ENCODE measurements at regions not wholly inside any gene's neighbourhood (a gene's known extent, or its start where the extent isn't known, plus 50 kb on each side); places are given as distances from the start of the nearest gene placed in this dataset.

DNA sequence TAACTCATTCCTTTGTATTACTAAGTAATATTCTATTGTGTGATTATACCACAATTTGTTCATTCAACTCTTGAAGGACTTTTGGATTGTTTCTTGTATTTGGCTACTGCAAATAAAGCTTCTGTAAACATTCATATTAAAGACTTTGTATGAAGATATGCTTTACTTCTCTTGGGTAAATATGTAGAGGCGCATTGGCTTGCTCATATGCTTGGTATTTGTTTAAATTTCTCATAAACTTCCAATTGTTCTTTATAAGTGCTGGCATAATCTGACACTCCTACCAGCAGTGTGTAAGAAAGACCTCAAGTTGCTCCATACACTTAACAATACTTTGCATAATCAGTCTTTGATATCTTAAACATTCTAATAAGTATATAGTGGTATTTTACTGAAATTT lies 792.8 kb upstream of the LRRTM1 start:
- Histone ChIP-seq H3K4me3 (ENCODE audit: low read depth, low read length) (no peak overlapping the region), H3K4me1 (ENCODE audit: control insufficient read depth, insufficient read depth, low read length) (no peaks in the 10 kb centered on the region), H3K9ac (ENCODE audit: low read depth, low read length) (no peak overlapping the region), H3K9me3 (ENCODE audit: control insufficient read depth, insufficient read depth, low read length) (no peaks in the 10 kb centered on the region), H3K27me3 (ENCODE audit: control insufficient read depth, insufficient read depth, low read length) (no peaks in the 10 kb centered on the region), H3K36me3 (ENCODE audit: control insufficient read depth, insufficient read depth, low read length) (no peaks in the 10 kb centered on the region)

- Histone ChIP-seq H3K36me3 (ENCODE audit: control insufficient read depth, insufficient read depth, low read length) (no peaks in the 10 kb centered on the region), H3K4me3 (ENCODE audit: low read depth, low read length) (no peak overlapping the region), H3K27me3 (ENCODE audit: control insufficient read depth, insufficient read depth, low read length) (no peaks in the 10 kb centered on the region), H3K9me3 (ENCODE audit: control insufficient read depth, insufficient read depth, low read length) (no peaks in the 10 kb centered on the region), H3K9ac (ENCODE audit: low read depth, low read length) (no peak overlapping the region), H3K4me1 (ENCODE audit: control insufficient read depth, insufficient read depth, low read length) (no peaks in the 10 kb centered on the region)
These were observed 788.5 kb upstream of the LRRTM1 start for GRCh38 chr2:81093031-81093430.

DNA sequence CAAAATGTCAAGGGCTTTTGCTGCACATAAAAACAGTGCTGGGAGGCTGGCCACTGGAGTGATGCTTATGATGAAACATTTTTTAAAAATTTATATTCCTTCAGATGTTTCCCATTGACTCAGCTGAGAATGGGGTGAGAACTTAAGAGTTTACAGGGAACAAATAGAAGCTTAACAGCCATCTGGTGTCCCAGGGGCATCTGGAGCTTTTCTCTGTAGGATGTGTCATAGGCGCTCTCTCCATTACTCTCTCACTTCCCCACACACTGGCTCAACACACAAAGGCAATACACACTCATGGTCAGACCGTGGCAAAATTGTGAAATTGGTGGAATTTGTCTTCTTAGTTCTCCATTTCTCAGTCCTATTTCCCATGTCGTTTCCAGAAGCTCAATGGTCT lies 783.1 kb upstream of the LRRTM1 start:
- Histone ChIP-seq H3K9ac (ENCODE audit: low read depth, low read length) (no peak overlapping the region), H3K27me3 (ENCODE audit: control insufficient read depth, insufficient read depth, low read length) (no peaks in the 10 kb centered on the region), H3K4me3 (ENCODE audit: low read depth, low read length) (no peak overlapping the region), H3K4me1 (ENCODE audit: control insufficient read depth, insufficient read depth, low read length) (no peaks in the 10 kb centered on the region), H3K9me3 (ENCODE audit: control insufficient read depth, insufficient read depth, low read length) (no peaks in the 10 kb centered on the region), H3K36me3 (ENCODE audit: control insufficient read depth, insufficient read depth, low read length) (no peaks in the 10 kb centered on the region)

DNA sequence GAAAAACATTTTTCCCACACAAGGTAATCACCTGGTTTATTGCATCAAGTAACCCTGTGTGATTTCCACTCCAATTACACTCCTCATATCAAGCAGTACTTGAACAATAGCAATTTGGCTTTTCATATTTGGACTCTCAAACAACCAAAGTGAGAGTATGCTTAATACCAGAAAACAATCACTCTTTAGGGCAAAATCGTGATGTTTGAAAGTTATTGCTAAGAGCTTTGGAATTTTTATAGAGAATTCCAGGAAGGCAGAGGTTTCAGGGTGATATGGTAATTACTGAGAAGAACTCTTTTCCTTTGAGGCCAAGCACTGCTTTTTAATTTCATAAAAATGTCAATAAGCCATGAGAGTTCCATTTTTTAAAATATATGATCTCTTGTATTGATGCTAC lies 779.5 kb upstream of the LRRTM1 start:
- H3K36me3 ChIP-seq (ENCODE audit: control insufficient read depth, insufficient read depth, low read length), result no peaks in the 10 kb centered on the region
- H3K9me3 ChIP-seq (ENCODE audit: control insufficient read depth, insufficient read depth, low read length), result no peaks in the 10 kb centered on the region
- H3K27me3 ChIP-seq (ENCODE audit: control insufficient read depth, insufficient read depth, low read length), result no peaks in the 10 kb centered on the region
- H3K4me1 ChIP-seq (ENCODE audit: control insufficient read depth, insufficient read depth, low read length), result no peaks in the 10 kb centered on the region
- H3K4me3 ChIP-seq (ENCODE audit: low read depth, low read length), result no peak overlapping the region
- no peak overlapping the region for H3K9ac ChIP-seq (ENCODE audit: low read depth, low read length)

DNA sequence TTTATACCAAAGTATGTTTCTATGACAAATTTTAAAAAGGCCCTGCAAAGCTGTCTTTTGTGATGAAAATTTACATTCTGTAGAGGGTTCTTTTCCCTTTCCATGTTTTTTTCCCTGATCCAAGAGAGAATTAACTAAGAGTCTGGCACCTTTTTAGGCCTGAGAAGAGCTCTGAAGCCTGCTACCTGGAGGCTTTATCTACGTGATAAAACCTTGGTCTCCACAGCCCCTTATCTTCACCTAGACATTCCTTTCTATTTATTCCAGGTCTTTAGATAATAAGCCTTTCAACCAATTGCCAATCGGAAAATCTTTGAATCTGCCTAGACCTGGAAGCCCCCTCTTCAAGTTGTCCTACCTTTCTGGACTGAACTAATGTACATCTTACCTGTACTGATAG lies 774.1 kb upstream of the LRRTM1 start:
- H3K9ac ChIP-seq (ENCODE audit: low read depth, low read length), result no peak overlapping the region
- no peaks in the 10 kb centered on the region for H3K27me3 ChIP-seq (ENCODE audit: control insufficient read depth, insufficient read depth, low read length)
- H3K9me3 ChIP-seq (ENCODE audit: control insufficient read depth, insufficient read depth, low read length), result no peaks in the 10 kb centered on the region
- no peak overlapping the region for H3K4me3 ChIP-seq (ENCODE audit: low read depth, low read length)
- peaks cover 19% of the 10 kb centered on the region for H3K4me1 ChIP-seq (ENCODE audit: control insufficient read depth, insufficient read depth, low read length)
- H3K36me3 ChIP-seq (ENCODE audit: control insufficient read depth, insufficient read depth, low read length), result no peaks in the 10 kb centered on the region

DNA sequence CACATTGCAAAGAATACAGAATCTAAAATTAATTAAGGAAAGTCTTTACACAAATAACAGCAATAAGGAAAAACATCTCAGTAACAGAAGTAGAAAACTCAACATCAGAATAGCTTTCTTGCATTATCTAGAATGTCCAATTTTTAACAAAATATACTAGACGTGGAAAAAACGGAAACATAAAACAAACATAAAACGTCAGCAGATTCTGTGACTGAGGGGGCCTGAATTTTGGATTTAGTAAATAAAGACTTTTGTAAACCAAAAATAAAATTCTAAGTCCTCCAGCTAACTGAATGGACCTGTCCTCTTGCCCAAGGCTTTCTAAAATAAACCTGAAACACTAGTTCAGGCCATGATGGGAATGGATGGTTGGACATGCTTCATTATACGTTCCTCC lies 773.5 kb upstream of the LRRTM1 start:
- no peaks in the 10 kb centered on the region for H3K27me3 ChIP-seq (ENCODE audit: control insufficient read depth, insufficient read depth, low read length)
- H3K36me3 ChIP-seq (ENCODE audit: control insufficient read depth, insufficient read depth, low read length), result no peaks in the 10 kb centered on the region
- no peak overlapping the region for H3K4me3 ChIP-seq (ENCODE audit: low read depth, low read length)
- no peaks in the 10 kb centered on the region for H3K9me3 ChIP-seq (ENCODE audit: control insufficient read depth, insufficient read depth, low read length)
- H3K9ac ChIP-seq (ENCODE audit: low read depth, low read length), result no peak overlapping the region
- peaks cover 19% of the 10 kb centered on the region for H3K4me1 ChIP-seq (ENCODE audit: control insufficient read depth, insufficient read depth, low read length)

DNA sequence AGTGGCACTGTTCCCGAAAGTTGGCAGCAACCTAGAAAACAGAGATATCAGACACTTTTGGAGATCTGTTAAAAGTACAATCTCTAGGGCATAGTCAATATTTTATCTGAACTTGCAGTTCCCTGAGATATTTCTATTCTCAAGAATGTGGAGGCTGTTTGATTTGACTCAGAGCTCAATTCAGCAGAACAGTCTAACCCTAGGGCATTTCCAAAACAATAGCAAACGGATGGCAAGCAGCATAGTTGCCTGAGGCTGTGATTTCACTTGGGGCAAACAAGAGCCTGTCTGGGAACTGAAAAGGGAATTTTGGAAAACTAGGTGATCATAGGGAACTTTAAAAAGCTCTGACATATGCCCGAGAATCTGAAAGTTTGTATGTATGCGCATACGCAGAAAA lies 772.8 kb upstream of the LRRTM1 start:
- no peaks in the 10 kb centered on the region for H3K27me3 ChIP-seq (ENCODE audit: control insufficient read depth, insufficient read depth, low read length)
- H3K4me3 ChIP-seq (ENCODE audit: low read depth, low read length), result no peak overlapping the region
- no peak overlapping the region for H3K9ac ChIP-seq (ENCODE audit: low read depth, low read length)
- no peaks in the 10 kb centered on the region for H3K9me3 ChIP-seq (ENCODE audit: control insufficient read depth, insufficient read depth, low read length)
- H3K4me1 ChIP-seq (ENCODE audit: control insufficient read depth, insufficient read depth, low read length), result peaks cover 19% of the 10 kb centered on the region
- H3K36me3 ChIP-seq (ENCODE audit: control insufficient read depth, insufficient read depth, low read length), result no peaks in the 10 kb centered on the region

DNA sequence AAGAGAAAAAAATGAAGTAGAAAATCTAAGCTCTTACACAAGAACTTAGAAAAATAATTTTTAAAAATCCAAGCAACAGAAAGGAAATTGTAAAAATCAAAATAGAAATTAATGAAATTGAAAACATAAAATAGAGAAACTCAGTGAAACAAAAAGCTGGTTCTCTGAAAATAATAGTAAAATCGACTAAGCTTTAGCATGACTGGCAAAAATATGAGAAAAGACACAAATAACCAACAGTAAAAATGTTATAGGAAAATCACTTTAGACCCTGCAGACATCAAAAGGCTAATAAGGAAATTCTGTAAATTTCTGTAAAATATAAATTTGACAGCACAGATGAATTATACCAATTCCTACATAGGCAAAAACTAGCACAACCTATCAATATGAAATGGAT lies 768.9 kb upstream of the LRRTM1 start:
- H3K27me3 ChIP-seq (ENCODE audit: control insufficient read depth, insufficient read depth, low read length), result no peaks in the 10 kb centered on the region
- no peaks in the 10 kb centered on the region for H3K9me3 ChIP-seq (ENCODE audit: control insufficient read depth, insufficient read depth, low read length)
- H3K36me3 ChIP-seq (ENCODE audit: control insufficient read depth, insufficient read depth, low read length), result no peaks in the 10 kb centered on the region
- peaks cover 16% of the 10 kb centered on the region for H3K4me1 ChIP-seq (ENCODE audit: control insufficient read depth, insufficient read depth, low read length)
- H3K9ac ChIP-seq (ENCODE audit: low read depth, low read length), result no peak overlapping the region
- no peak overlapping the region for H3K4me3 ChIP-seq (ENCODE audit: low read depth, low read length)

DNA sequence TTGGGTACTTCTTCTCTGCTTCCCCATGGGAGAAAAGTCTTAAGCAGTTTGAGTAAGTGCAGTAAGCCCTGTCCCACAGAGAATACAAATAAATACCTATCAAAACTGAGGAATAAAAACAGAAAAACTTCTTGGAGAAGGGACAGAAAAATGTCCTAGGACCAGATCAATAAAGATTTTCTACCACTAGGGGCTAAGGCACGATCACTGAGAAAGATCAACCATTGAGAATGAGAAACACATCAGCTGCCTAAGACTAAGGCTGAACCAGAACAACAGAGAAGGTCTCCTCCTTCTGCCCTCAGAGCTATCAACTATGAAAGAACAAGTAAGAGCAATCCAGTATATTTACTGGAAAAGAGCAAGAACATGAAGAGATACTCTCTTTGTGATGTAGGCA lies 763.6 kb upstream of the LRRTM1 start:
- no peak overlapping the region for H3K9ac ChIP-seq (ENCODE audit: low read depth, low read length)
- H3K9me3 ChIP-seq (ENCODE audit: control insufficient read depth, insufficient read depth, low read length), result no peaks in the 10 kb centered on the region
- no peaks in the 10 kb centered on the region for H3K4me1 ChIP-seq (ENCODE audit: control insufficient read depth, insufficient read depth, low read length)
- H3K36me3 ChIP-seq (ENCODE audit: control insufficient read depth, insufficient read depth, low read length), result no peaks in the 10 kb centered on the region
- no peaks in the 10 kb centered on the region for H3K27me3 ChIP-seq (ENCODE audit: control insufficient read depth, insufficient read depth, low read length)
- H3K4me3 ChIP-seq (ENCODE audit: low read depth, low read length), result no peak overlapping the region

GRCh38 chr2:81061016-81061415 lies 756.5 kb upstream of the LRRTM1 start:
- no peak overlapping the region for H3K4me3 ChIP-seq (ENCODE audit: low read depth, low read length)
- H3K27me3 ChIP-seq (ENCODE audit: control insufficient read depth, insufficient read depth, low read length), result no peaks in the 10 kb centered on the region
- no peaks in the 10 kb centered on the region for H3K9me3 ChIP-seq (ENCODE audit: control insufficient read depth, insufficient read depth, low read length)
- no peaks in the 10 kb centered on the region for H3K36me3 ChIP-seq (ENCODE audit: control insufficient read depth, insufficient read depth, low read length)
- no peaks in the 10 kb centered on the region for H3K4me1 ChIP-seq (ENCODE audit: control insufficient read depth, insufficient read depth, low read length)
- no peak overlapping the region for H3K9ac ChIP-seq (ENCODE audit: low read depth, low read length)

- no peaks in the 10 kb centered on the region for H3K27me3 ChIP-seq (ENCODE audit: control insufficient read depth, insufficient read depth, low read length)
- H3K9me3 ChIP-seq (ENCODE audit: control insufficient read depth, insufficient read depth, low read length), result no peaks in the 10 kb centered on the region
- H3K4me1 ChIP-seq (ENCODE audit: control insufficient read depth, insufficient read depth, low read length), result peaks cover 6% of the 10 kb centered on the region
- no peaks in the 10 kb centered on the region for H3K36me3 ChIP-seq (ENCODE audit: control insufficient read depth, insufficient read depth, low read length)
- H3K9ac ChIP-seq (ENCODE audit: low read depth, low read length), result no peak overlapping the region
- no peak overlapping the region for H3K4me3 ChIP-seq (ENCODE audit: low read depth, low read length)
These were observed 746.1 kb upstream of the LRRTM1 start for GRCh38 chr2:81050580-81051095.

GRCh38 chr2:81043681-81044080 lies 739.1 kb upstream of the LRRTM1 start:
- H3K4me1 ChIP-seq (ENCODE audit: control insufficient read depth, insufficient read depth, low read length), result no peaks in the 10 kb centered on the region
- no peaks in the 10 kb centered on the region for H3K36me3 ChIP-seq (ENCODE audit: control insufficient read depth, insufficient read depth, low read length)
- no peak overlapping the region for H3K4me3 ChIP-seq (ENCODE audit: low read depth, low read length)
- H3K27me3 ChIP-seq (ENCODE audit: control insufficient read depth, insufficient read depth, low read length), result no peaks in the 10 kb centered on the region
- no peaks in the 10 kb centered on the region for H3K9me3 ChIP-seq (ENCODE audit: control insufficient read depth, insufficient read depth, low read length)
- H3K9ac ChIP-seq (ENCODE audit: low read depth, low read length), result no peak overlapping the region

GRCh38 chr2:81007104-81007503 lies 702.6 kb upstream of the LRRTM1 start:
- H3K4me1 ChIP-seq (ENCODE audit: control insufficient read depth, insufficient read depth, low read length), result no peaks in the 10 kb centered on the region
- no peak overlapping the region for H3K4me3 ChIP-seq (ENCODE audit: low read depth, low read length)
- no peaks in the 10 kb centered on the region for H3K27me3 ChIP-seq (ENCODE audit: control insufficient read depth, insufficient read depth, low read length)
- no peak overlapping the region for H3K9ac ChIP-seq (ENCODE audit: low read depth, low read length)
- no peaks in the 10 kb centered on the region for H3K9me3 ChIP-seq (ENCODE audit: control insufficient read depth, insufficient read depth, low read length)
- no peaks in the 10 kb centered on the region for H3K36me3 ChIP-seq (ENCODE audit: control insufficient read depth, insufficient read depth, low read length)
